ENCODE measurements at regions not wholly inside any gene's neighbourhood (a gene's known extent, or its start where the extent isn't known, plus 50 kb on each side); places are given as distances from the start of the nearest gene placed in this dataset.

GRCh38 chr9:135247227-135247930, 159.9 kb downstream of the OLFM1 start:
- TF ChIP-seq POLR2A (IDR thresholded peaks at IDR 0.05) (no peak), CTCF (IDR thresholded peaks at IDR 0.05 in 4 of 5, conservative IDR thresholded peaks at IDR 0.05 in 1 of 5) (no peak)

Data from gastrocnemius medialis (tissue), 4 donors.